RWPE1 (cell line): ENCODE measurements at regions not wholly inside any gene's neighbourhood (a gene's known extent, or its start where the extent isn't known, plus 50 kb on each side); places are given as distances from the start of the nearest gene placed in this dataset.

Experiments
- CTCF ChIA-PET: fragments of 350-600 bp; sonication (Branson Sonifier 250); formaldehyde crosslinking; extraction: SDS; loops from one replicate; lab custom pipeline; 2021; lab: Yijun Ruan, JAX
- POLR2A ChIA-PET: fragments of 400-600 bp; formaldehyde crosslinking; extraction: SDS; loops from one replicate; lab custom pipeline; 2020; ENCODE audit warnings: antibody characterized with exemption; ENCODE audit not compliant: low non-redundant PET; lab: Yijun Ruan, JAX
- DNase-seq: peaks from one replicate; pipeline ENCODE4 v3.0.0; 2012; ENCODE audit warnings: low spot score
- H3K27ac ChIP-seq: fragments of 450-650 bp; 2 replicates; pipeline ENCODE4 v1.5.1; 2017
- CTCF ChIP-seq: fragments of 450-650 bp; conservative IDR thresholded peaks from 2 replicates; pipeline ENCODE4 v1.5.1; 2017; ENCODE audit warnings: low read depth, mild to moderate bottlenecking

GRCh38 chr15:89035150-89035549, 53.1 kb upstream of the ABHD2 start:
- ChIA-PET CTCF (interaction anchor here (1.5 kb wide), 1 partner anchor 136 kb away, joined by 6 read pairs; no protein-coding TSS in a partner anchor), POLR2A (no interaction called here)
- no peak for DNase-seq
- no peak overlapping the region for H3K27ac ChIP-seq
- TF ChIP-seq CTCF: no peak

- DNase-seq: no peak
- CTCF ChIA-PET: no interaction called here
- H3K27ac ChIP-seq: no peak overlapping the region
- POLR2A ChIA-PET: no interaction called here
- no peak for TF ChIP-seq CTCF
Observed at GRCh38 chr15:89035658-89036057, 52.6 kb upstream of the ABHD2 start.

- ChIA-PET CTCF (no interaction called here), POLR2A (no interaction called here)
- H3K27ac ChIP-seq: no peak overlapping the region
- TF ChIP-seq CTCF: no peak
- DNase-seq: no peak
Observed at GRCh38 chr15:89038146-89038545, 50.1 kb upstream of the ABHD2 start.
